ENCODE measurements at regions not wholly inside any gene's neighbourhood (a gene's known extent, or its start where the extent isn't known, plus 50 kb on each side); places are given as distances from the start of the nearest gene placed in this dataset.

DNA sequence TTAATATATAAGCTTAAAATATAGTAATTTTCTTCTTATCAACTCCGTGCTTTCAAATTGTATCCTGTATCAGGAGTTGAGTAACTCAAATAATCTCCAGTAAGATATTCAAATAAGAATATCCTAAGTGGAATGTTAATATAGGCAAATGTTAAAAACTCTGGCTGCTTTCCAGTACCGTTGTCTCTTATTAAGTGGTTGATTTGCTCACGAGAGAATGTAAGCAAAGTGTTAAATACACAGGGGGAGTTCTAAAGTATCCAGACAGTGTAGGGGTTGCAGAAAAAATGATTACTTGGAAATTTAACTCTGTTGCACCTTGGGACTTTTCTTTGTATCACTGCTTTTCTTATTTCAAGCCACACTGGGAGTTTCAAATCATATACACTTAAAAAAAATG is 478.9 kb upstream of the TBL1XR1 start:
- H3K4me3 Mint-ChIP-seq (ENCODE audit: low read depth, unreplicated experiment) = no peak overlapping the region
- intact Hi-C loops (cut with micrococcal nuclease; ENCODE audit: unreplicated experiment) = loop anchor here (5.0 kb wide), 1 partner anchor 379 kb away; no protein-coding TSS in a partner anchor
- H3K36me3 Mint-ChIP-seq (ENCODE audit: insufficient read depth, unreplicated experiment) = no peaks in the 10 kb centered on the region
- H3K27me3 Mint-ChIP-seq (ENCODE audit: unreplicated experiment) = no peaks in the 10 kb centered on the region
- H3K9me3 Mint-ChIP-seq (ENCODE audit: low read depth, unreplicated experiment) = no peaks in the 10 kb centered on the region
- no peak for DNase-seq
- no peaks in the 10 kb centered on the region for H3K4me1 Mint-ChIP-seq (ENCODE audit: low read depth, unreplicated experiment)
- TF ChIP-seq, protein P1, sequence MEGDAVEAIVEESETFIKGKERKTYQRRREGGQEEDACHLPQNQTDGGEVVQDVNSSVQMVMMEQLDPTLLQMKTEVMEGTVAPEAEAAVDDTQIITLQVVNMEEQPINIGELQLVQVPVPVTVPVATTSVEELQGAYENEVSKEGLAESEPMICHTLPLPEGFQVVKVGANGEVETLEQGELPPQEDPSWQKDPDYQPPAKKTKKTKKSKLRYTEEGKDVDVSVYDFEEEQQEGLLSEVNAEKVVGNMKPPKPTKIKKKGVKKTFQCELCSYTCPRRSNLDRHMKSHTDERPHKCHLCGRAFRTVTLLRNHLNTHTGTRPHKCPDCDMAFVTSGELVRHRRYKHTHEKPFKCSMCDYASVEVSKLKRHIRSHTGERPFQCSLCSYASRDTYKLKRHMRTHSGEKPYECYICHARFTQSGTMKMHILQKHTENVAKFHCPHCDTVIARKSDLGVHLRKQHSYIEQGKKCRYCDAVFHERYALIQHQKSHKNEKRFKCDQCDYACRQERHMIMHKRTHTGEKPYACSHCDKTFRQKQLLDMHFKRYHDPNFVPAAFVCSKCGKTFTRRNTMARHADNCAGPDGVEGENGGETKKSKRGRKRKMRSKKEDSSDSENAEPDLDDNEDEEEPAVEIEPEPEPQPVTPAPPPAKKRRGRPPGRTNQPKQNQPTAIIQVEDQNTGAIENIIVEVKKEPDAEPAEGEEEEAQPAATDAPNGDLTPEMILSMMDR (IDR thresholded peaks at IDR 0.05; ENCODE audit: unreplicated experiment) = no peak
- BruUV-seq (replicated peaks) = no TSS peak
- CTCF ChIA-PET = no interaction called here
- no peak overlapping the region for H3K27ac Mint-ChIP-seq (ENCODE audit: unreplicated experiment)

DNA sequence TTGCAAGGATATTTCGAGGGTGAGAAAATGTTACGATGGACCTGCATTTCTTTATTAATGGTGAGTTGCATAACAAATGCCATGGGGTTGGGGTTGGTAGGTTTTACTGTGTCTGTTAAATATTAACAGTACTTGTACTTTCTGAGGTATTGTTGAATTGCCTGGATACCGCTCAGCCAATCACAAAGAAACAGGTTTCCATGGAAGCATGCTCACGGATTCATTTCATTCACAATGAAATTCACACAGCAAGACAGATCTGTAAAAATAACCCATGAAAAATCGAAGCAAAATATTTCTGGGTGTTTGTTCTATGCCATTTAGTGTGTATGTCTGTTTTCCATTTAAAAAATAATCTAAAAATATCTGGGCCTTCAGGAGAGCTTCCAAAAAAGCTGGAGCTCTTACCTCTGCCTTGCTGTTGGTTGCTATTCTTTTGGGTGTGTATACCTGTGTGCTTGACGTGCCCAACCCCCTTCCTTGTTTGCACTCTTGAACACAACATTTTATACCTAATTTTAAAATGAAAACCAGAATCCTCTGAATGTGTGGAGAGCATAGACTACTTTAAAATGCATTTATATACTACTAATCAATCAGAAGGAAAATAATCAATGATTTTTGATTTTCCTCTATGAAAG is 479.8 kb upstream of the TBL1XR1 start:
- CTCF ChIA-PET = no interaction called here
- intact Hi-C loops (cut with micrococcal nuclease; ENCODE audit: unreplicated experiment) = loop anchor here (5.0 kb wide), 1 partner anchor 380 kb away; no protein-coding TSS in a partner anchor
- peaks cover 6% of the 10 kb centered on the region for H3K4me1 Mint-ChIP-seq (ENCODE audit: low read depth, unreplicated experiment)
- no peaks in the 10 kb centered on the region for H3K27me3 Mint-ChIP-seq (ENCODE audit: unreplicated experiment)
- DNase-seq = no peak
- H3K4me3 Mint-ChIP-seq (ENCODE audit: low read depth, unreplicated experiment) = no peak overlapping the region
- TF ChIP-seq, protein P1 (IDR thresholded peaks at IDR 0.05; ENCODE audit: unreplicated experiment) = no peak
- no TSS peak for BruUV-seq (replicated peaks)
- no peaks in the 10 kb centered on the region for H3K36me3 Mint-ChIP-seq (ENCODE audit: insufficient read depth, unreplicated experiment)
- H3K9me3 Mint-ChIP-seq (ENCODE audit: low read depth, unreplicated experiment) = peaks cover 3% of the 10 kb centered on the region
- H3K27ac Mint-ChIP-seq (ENCODE audit: unreplicated experiment) = no peak overlapping the region

DNA sequence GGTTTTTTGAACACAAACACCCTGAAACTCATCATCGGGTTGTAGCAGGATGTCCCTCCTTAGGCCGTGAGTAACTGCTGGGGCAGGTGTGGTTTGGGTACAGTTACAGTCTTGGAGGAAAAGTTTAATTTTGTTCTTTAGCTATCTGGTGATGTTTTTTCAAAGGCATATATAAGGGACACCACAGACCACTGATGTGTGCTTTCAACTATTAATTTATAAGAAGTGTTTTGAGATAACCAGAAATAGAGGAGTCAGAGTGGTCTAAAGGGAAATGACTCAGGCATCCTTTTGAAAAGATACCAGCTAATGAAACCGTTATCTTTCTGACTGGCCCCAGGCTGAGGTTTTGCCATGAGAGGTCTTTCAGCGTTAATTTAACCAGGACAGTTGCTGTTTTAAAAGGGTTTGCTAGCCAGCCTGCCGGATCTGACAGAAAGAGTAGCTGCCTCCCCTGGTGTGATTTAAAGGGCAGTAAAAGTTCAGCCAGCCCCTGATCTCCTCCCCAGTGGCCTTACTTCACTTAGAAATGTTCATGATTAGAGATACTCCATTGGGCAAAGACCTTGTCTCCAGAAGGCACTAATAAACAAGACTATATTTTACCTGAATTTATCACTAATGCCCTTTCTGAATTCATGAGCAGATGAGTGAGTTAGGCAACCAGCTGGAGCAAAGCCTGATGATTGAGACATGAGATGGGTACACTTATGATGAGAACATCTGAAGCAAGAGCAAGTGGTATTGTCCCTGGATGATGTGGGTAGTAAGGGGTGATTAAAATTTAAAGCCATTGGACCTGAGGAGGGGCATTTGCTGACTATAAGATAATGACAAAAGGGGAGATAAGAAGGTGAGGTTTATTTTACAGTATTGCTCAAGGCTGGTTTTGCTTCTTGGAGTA is 482.5 kb upstream of the TBL1XR1 start:
- Mint-ChIP-seq H3K27me3 (ENCODE audit: unreplicated experiment) (no peaks in the 10 kb centered on the region), H3K9me3 (ENCODE audit: low read depth, unreplicated experiment) (peaks cover 3% of the 10 kb centered on the region), H3K27ac (ENCODE audit: unreplicated experiment) (no peak overlapping the region), H3K4me3 (ENCODE audit: low read depth, unreplicated experiment) (no peak overlapping the region), H3K36me3 (ENCODE audit: insufficient read depth, unreplicated experiment) (no peaks in the 10 kb centered on the region), H3K4me1 (ENCODE audit: low read depth, unreplicated experiment) (peaks cover 9% of the 10 kb centered on the region)
- TF ChIP-seq, protein P1 (IDR thresholded peaks at IDR 0.05; ENCODE audit: unreplicated experiment) = no peak
- no TSS peak for BruUV-seq (replicated peaks)
- intact Hi-C loops (cut with micrococcal nuclease; ENCODE audit: unreplicated experiment) = loop anchor here (5.0 kb wide), 1 partner anchor 383 kb away; no protein-coding TSS in a partner anchor
- no peak for DNase-seq
- CTCF ChIA-PET = interaction anchor here (0.9 kb wide), 1 partner anchor 13 kb away, joined by 3 read pairs; no protein-coding TSS in a partner anchor

DNA sequence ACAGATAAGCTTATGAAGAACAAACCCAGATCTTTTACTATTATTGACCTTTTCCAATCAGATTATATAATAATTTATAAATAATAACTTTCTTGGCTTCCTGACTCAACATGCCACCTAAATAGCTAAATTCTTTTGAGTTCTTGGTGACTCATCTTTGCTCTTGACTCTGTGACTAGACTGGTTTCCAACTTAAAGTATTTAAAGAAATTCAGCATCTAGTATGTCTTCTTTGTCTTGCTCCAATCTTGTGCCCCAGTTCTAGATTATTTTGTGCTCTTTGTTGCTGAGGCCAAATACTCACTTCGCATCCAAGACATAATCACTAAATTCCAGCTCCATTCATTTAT is 483.2 kb upstream of the TBL1XR1 start:
- CTCF ChIA-PET = interaction anchor here (0.9 kb wide), 1 partner anchor 13 kb away, joined by 3 read pairs; no protein-coding TSS in a partner anchor
- DNase-seq = no peak
- Mint-ChIP-seq H3K27me3 (ENCODE audit: unreplicated experiment) (no peaks in the 10 kb centered on the region), H3K36me3 (ENCODE audit: insufficient read depth, unreplicated experiment) (no peaks in the 10 kb centered on the region), H3K27ac (ENCODE audit: unreplicated experiment) (no peak overlapping the region), H3K4me1 (ENCODE audit: low read depth, unreplicated experiment) (peaks cover 9% of the 10 kb centered on the region), H3K4me3 (ENCODE audit: low read depth, unreplicated experiment) (no peak overlapping the region), H3K9me3 (ENCODE audit: low read depth, unreplicated experiment) (peaks cover 3% of the 10 kb centered on the region)
- TF ChIP-seq, protein P1 (IDR thresholded peaks at IDR 0.05; ENCODE audit: unreplicated experiment) = no peak
- intact Hi-C loops (cut with micrococcal nuclease; ENCODE audit: unreplicated experiment) = no loop called here
- BruUV-seq (replicated peaks) = no TSS peak

Data from Calu3 (cell line).